ENCODE measurements at regions not wholly inside any gene's neighbourhood (a gene's known extent, or its start where the extent isn't known, plus 50 kb on each side); places are given as distances from the start of the nearest gene placed in this dataset.

GRCh38 chr12:126487431-126487980 lies 1422.3 kb downstream of the AACS start:
- no peak for TF ChIP-seq CTCF (conservative IDR thresholded peaks at IDR 0.05; ENCODE audit: low read depth, low read length)
- no peak for TF ChIP-seq EZH2 (IDR thresholded peaks at IDR 0.05; ENCODE audit: low read length, unreplicated experiment)

Data from PC-3 (cell line).